LHCN-M2 (cell line): ENCODE measurements at regions not wholly inside any gene's neighbourhood (a gene's known extent, or its start where the extent isn't known, plus 50 kb on each side); places are given as distances from the start of the nearest gene placed in this dataset.

Experiments
- DNase-seq: peaks from one replicate; pipeline ENCODE4 v3.0.0-alpha.2; 2012; ENCODE audit warnings: low read depth

GRCh38 chr1:195569934-195570333, 1038.3 kb downstream of the KCNT2 start:
- DNase-seq: no peak

GRCh38 chr1:195568389-195568788, 1039.9 kb downstream of the KCNT2 start:
- DNase-seq: no peak

GRCh38 chr1:195562074-195562473, 1046.2 kb downstream of the KCNT2 start:
- DNase-seq: no peak

GRCh38 chr1:195550071-195550862, 1058.0 kb downstream of the KCNT2 start:
- DNase-seq: no peak

- no peak for DNase-seq
These were observed 1077.3 kb downstream of the KCNT2 start for GRCh38 chr1:195530961-195531360.

GRCh38 chr1:195529881-195530280, 1078.4 kb downstream of the KCNT2 start:
- DNase-seq: no peak

GRCh38 chr1:195520757-195521156, 1087.5 kb downstream of the KCNT2 start:
- DNase-seq: no peak

- DNase-seq: no peak
These were observed 1092.2 kb downstream of the KCNT2 start for GRCh38 chr1:195516036-195516435.

GRCh38 chr1:195511501-195511900, 1096.7 kb downstream of the KCNT2 start:
- DNase-seq: no peak

- no peak for DNase-seq
These were observed 1107.1 kb downstream of the KCNT2 start for GRCh38 chr1:195501118-195501517.

GRCh38 chr1:195495720-195496635, 1112.3 kb downstream of the KCNT2 start:
- no peak for DNase-seq

- DNase-seq: no peak
These were observed 1126.1 kb downstream of the KCNT2 start for GRCh38 chr1:195482137-195482536.

GRCh38 chr1:195481293-195481692, 1126.9 kb downstream of the KCNT2 start:
- DNase-seq: no peak

- no peak for DNase-seq
These were observed 1132.7 kb downstream of the KCNT2 start for GRCh38 chr1:195475568-195475967.

- DNase-seq: no peak
These were observed 1135.9 kb downstream of the KCNT2 start for GRCh38 chr1:195472291-195472690.

- no peak for DNase-seq
These were observed 1141.6 kb downstream of the KCNT2 start for GRCh38 chr1:195466639-195467038.

- no peak for DNase-seq
These were observed 1145.6 kb downstream of the KCNT2 start for GRCh38 chr1:195462646-195463045.

- DNase-seq: no peak
These were observed 1146.1 kb downstream of the KCNT2 start for GRCh38 chr1:195462152-195462551.

- DNase-seq: no peak
These were observed 1149.9 kb downstream of the KCNT2 start for GRCh38 chr1:195458365-195458764.

GRCh38 chr1:195450794-195451193, 1157.4 kb downstream of the KCNT2 start:
- no peak for DNase-seq

GRCh38 chr1:195439661-195440060, 1168.6 kb downstream of the KCNT2 start:
- DNase-seq: no peak

GRCh38 chr1:195434566-195435203, 1173.6 kb downstream of the KCNT2 start:
- DNase-seq: no peak
